ENCODE measurements at regions not wholly inside any gene's neighbourhood (a gene's known extent, or its start where the extent isn't known, plus 50 kb on each side); places are given as distances from the start of the nearest gene placed in this dataset.

GRCh38 chr2:222799262-222799918 is 61.4 kb upstream of the ACSL3 start:
- no peak overlapping the region for H3K4me3 ChIP-seq
- peaks cover 28% of the 10 kb centered on the region for H3K4me1 ChIP-seq
- no peak overlapping the region for H3K27ac ChIP-seq
- H3K36me3 ChIP-seq: no peaks in the 10 kb centered on the region
- ATAC-seq (no peak), DNase-seq (no peak)
- no peaks in the 10 kb centered on the region for H3K9me3 ChIP-seq
- H3K27me3 ChIP-seq: no peaks in the 10 kb centered on the region
- TF ChIP-seq CTCF (IDR thresholded peaks at IDR 0.05): no peak
- intact Hi-C loops (cut with DNase I): no loop called here

- peaks cover 18% of the 10 kb centered on the region for H3K4me1 ChIP-seq
- H3K27me3 ChIP-seq: no peaks in the 10 kb centered on the region
- DNase-seq (no peak), ATAC-seq (no peak)
- intact Hi-C loops (cut with DNase I): no loop called here
- no peaks in the 10 kb centered on the region for H3K9me3 ChIP-seq
- no peaks in the 10 kb centered on the region for H3K36me3 ChIP-seq
- H3K27ac ChIP-seq: no peak overlapping the region
- TF ChIP-seq CTCF (IDR thresholded peaks at IDR 0.05): no peak
- no peak overlapping the region for H3K4me3 ChIP-seq
Measured at GRCh38 chr2:222802514-222803196, 58.2 kb upstream of the ACSL3 start.

- DNase-seq (no peak), ATAC-seq (no peak)
- Histone ChIP-seq H3K36me3 (no peaks in the 10 kb centered on the region), H3K27ac (no peak overlapping the region), H3K27me3 (no peaks in the 10 kb centered on the region), H3K9me3 (no peaks in the 10 kb centered on the region), H3K4me1 (peaks cover 9% of the 10 kb centered on the region), H3K4me3 (no peak overlapping the region)
- intact Hi-C loops (cut with DNase I): no loop called here
- TF ChIP-seq CTCF (IDR thresholded peaks at IDR 0.05): no peak
Measured at GRCh38 chr2:222804351-222804750, 56.5 kb upstream of the ACSL3 start.

- H3K36me3 ChIP-seq: no peaks in the 10 kb centered on the region
- no peak for DNase-seq
- no peak for TF ChIP-seq CTCF (IDR thresholded peaks at IDR 0.05)
- peak; percentile 92 for ATAC-seq
- H3K4me1 ChIP-seq: peaks cover 9% of the 10 kb centered on the region
- intact Hi-C loops (cut with DNase I): no loop called here
- H3K27me3 ChIP-seq: no peaks in the 10 kb centered on the region
- H3K9me3 ChIP-seq: no peaks in the 10 kb centered on the region
- no peak overlapping the region for H3K4me3 ChIP-seq
- peak overlapping the region; percentile 59 for H3K27ac ChIP-seq
Measured at GRCh38 chr2:222805591-222806304, 55.1 kb upstream of the ACSL3 start.

GRCh38 chr2:222806526-222807137 is 54.2 kb upstream of the ACSL3 start:
- ATAC-seq (no peak), DNase-seq (no peak)
- no peak for TF ChIP-seq CTCF (IDR thresholded peaks at IDR 0.05)
- H3K36me3 ChIP-seq: no peaks in the 10 kb centered on the region
- intact Hi-C loops (cut with DNase I): no loop called here
- no peaks in the 10 kb centered on the region for H3K27me3 ChIP-seq
- no peak overlapping the region for H3K4me3 ChIP-seq
- H3K27ac ChIP-seq: no peak overlapping the region
- peaks cover 9% of the 10 kb centered on the region for H3K4me1 ChIP-seq
- H3K9me3 ChIP-seq: no peaks in the 10 kb centered on the region

Measured in upper lobe of right lung (tissue), 1 donor.